HEK293T (cell line): ENCODE measurements at regions not wholly inside any gene's neighbourhood (a gene's known extent, or its start where the extent isn't known, plus 50 kb on each side); places are given as distances from the start of the nearest gene placed in this dataset.
"Not testable (repeated sequence)": the region's sequence is repeated elsewhere in the genome, so short reads cannot be mapped to it uniquely, and the experiment has no call there.

ENCODE experiments used
- CTCF ChIA-PET: fragments of 350-600 bp; formaldehyde crosslinking; extraction: SDS; loops from one replicate; lab custom pipeline; 2021; ENCODE audit warnings: antibody characterized with exemption, inconsistent platforms; lab: Yijun Ruan, JAX
- POLR2A ChIA-PET: fragments of 350-600 bp; formaldehyde crosslinking; extraction: SDS; loops from one replicate; lab custom pipeline; 2020; ENCODE audit warnings: antibody characterized with exemption, inconsistent platforms; lab: Yijun Ruan, JAX
- DNase-seq: peaks from one replicate; pipeline ENCODE4 v3.0.0; 2012; ENCODE audit warnings: mixed read lengths; ENCODE audit errors: extremely low spot score
- ARNT ChIP-seq: fragments of 450-650 bp; IDR thresholded peaks from 2 replicates; pipeline ENCODE4 v1.6.1; 2017; ENCODE audit warnings: mild to moderate bottlenecking
- BHLHE40 ChIP-seq: fragments of 450-650 bp; IDR thresholded peaks from 2 replicates; pipeline ENCODE4 v1.6.1; 2016; ENCODE audit warnings: mild to moderate bottlenecking, moderate library complexity, borderline replicate concordance
- CTBP1 ChIP-seq: fragments of 450-650 bp; IDR thresholded peaks from 2 replicates; pipeline ENCODE4 v1.6.1; 2016; ENCODE audit warnings: borderline replicate concordance
- ELF4 ChIP-seq: fragments of 450-650 bp; IDR thresholded peaks from 2 replicates; pipeline ENCODE4 v1.6.1; 2017; ENCODE audit warnings: antibody characterized with exemption
- FOXA1 ChIP-seq: fragments of 450-650 bp; IDR thresholded peaks from 2 replicates; pipeline ENCODE4 v1.6.1; 2016; ENCODE audit warnings: mild to moderate bottlenecking
- FOXK2 ChIP-seq: fragments of 450-650 bp; IDR thresholded peaks from 2 replicates; pipeline ENCODE4 v1.6.1; 2016; ENCODE audit warnings: mild to moderate bottlenecking
- FOXM1 ChIP-seq: fragments of 450-650 bp; IDR thresholded peaks from 2 replicates; pipeline ENCODE4 v1.6.1; 2017; ENCODE audit warnings: mild to moderate bottlenecking, borderline replicate concordance
- HDGF ChIP-seq: fragments of 450-650 bp; IDR thresholded peaks from 2 replicates; pipeline ENCODE4 v1.6.1; 2017; ENCODE audit warnings: antibody characterized with exemption, borderline replicate concordance
- L3MBTL2 ChIP-seq: fragments of 450-650 bp; conservative IDR thresholded peaks from 2 replicates; pipeline ENCODE4 v1.6.1; 2016; ENCODE audit warnings: mild to moderate bottlenecking
- LEF1 ChIP-seq: fragments of 450-650 bp; IDR thresholded peaks from 2 replicates; pipeline ENCODE4 v1.6.1; 2017; ENCODE audit warnings: mild to moderate bottlenecking, borderline replicate concordance
- NFRKB ChIP-seq: fragments of 450-650 bp; IDR thresholded peaks from 2 replicates; pipeline ENCODE4 v1.6.1; 2016; ENCODE audit warnings: mild to moderate bottlenecking, moderate library complexity
- SP1 ChIP-seq: fragments of 450-650 bp; IDR thresholded peaks from 2 replicates; pipeline ENCODE4 v1.6.1; 2017
- SUZ12 ChIP-seq: fragments of 450-650 bp; IDR thresholded peaks from 2 replicates; pipeline ENCODE4 v1.6.1; 2016; ENCODE audit warnings: mild to moderate bottlenecking
- TARDBP ChIP-seq: fragments of 450-650 bp; IDR thresholded peaks from 2 replicates; pipeline ENCODE4 v1.6.1; 2016
- ZNF384 ChIP-seq: fragments of 450-650 bp; IDR thresholded peaks from 2 replicates; pipeline ENCODE4 v1.6.1; 2016
- TF ChIP-seq, protein P1 (sequence below): fragments of 450-650 bp; IDR thresholded peaks from 2 replicates; pipeline ENCODE4 v1.6.1; 2016

DNA sequence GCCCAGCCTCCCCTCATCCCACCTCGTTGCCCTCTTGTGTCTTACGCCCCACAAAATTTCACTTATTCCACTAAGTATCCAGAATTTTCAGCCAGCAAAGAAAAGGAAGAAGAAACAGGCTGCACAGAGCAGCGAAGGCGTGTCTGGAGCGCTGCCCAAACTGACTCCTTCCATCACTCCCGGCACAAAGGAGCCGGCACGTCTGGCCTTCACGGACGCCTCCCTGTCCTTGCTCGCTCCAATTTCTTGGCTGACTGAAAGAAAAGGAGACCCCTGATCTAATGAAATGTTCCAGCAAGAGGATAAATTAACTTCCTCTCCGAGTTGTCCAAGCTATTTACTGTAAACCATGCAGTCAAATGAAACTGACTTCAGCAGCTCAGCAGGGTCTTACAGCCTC is 152.3 kb upstream of the CDH4 start:
- ChIA-PET POLR2A (no interaction called here), CTCF (no interaction called here)
- no peak for DNase-seq
- TF ChIP-seq FOXK2 (no peak), LEF1 (no peak), HDGF (no peak), FOXM1 (no peak), SP1 (no peak), TARDBP (no peak), ARNT (no peak), ELF4 (no peak), BHLHE40 (no peak), SUZ12 (no peak), FOXA1 (no peak), NFRKB (no peak), L3MBTL2 (no peak), CTBP1 (no peak), ZNF384 (no peak)
- TF ChIP-seq, protein P1, sequence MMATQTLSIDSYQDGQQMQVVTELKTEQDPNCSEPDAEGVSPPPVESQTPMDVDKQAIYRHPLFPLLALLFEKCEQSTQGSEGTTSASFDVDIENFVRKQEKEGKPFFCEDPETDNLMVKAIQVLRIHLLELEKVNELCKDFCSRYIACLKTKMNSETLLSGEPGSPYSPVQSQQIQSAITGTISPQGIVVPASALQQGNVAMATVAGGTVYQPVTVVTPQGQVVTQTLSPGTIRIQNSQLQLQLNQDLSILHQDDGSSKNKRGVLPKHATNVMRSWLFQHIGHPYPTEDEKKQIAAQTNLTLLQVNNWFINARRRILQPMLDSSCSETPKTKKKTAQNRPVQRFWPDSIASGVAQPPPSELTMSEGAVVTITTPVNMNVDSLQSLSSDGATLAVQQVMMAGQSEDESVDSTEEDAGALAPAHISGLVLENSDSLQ, result no peak

DNA sequence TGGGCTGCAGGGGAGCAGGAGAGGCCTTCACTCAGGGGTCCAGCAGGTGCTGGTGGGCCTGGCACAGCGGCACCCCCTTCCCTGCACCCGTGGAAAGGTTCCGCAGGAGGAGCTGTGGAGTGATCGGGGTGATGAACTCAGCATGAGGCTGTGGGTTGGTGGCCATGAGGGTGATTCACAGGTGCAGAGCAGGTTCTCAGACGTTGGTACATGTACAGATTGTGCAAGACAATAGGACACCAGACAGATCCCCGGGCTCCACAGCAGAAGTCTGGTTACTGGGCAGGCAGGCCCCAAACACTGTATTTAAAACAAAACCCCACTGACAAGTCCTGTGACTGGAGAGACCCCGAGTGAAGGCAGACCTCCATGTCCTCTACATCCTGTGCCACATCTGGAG is 151.6 kb upstream of the CDH4 start:
- POLR2A ChIA-PET, result no interaction called here
- no peak for DNase-seq
- TF ChIP-seq ARNT (no peak), FOXA1 (no peak), SUZ12 (no peak), CTBP1 (no peak), SP1 (no peak), TARDBP (no peak), ZNF384 (no peak), BHLHE40 (no peak), HDGF (no peak), ELF4 (no peak), L3MBTL2 (no peak), FOXK2 (no peak)
- TF ChIP-seq, protein P1, result no peak
- CTCF ChIA-PET, result no interaction called here

DNA sequence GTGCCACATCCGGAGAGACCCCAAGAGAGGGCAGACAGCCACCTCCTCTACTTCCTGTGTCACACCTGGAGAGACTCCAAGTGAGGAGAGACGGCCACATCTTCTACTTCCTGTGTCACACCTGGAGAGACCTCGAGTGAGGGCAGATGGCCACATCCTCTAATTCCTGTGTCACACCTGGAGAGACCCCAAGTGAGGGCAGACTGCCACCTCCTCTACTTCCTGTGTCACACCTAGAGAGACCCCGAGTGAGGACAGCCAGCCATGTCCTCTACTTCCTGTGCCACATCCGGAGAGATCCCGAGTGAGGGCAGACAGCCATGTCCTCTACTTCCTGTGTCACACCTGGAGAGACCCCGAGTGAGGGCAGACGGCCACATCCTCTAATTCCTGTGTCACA is 150.7 kb upstream of the CDH4 start:
- CTCF ChIA-PET, POLR2A ChIA-PET: not testable (repeated sequence)

DNA sequence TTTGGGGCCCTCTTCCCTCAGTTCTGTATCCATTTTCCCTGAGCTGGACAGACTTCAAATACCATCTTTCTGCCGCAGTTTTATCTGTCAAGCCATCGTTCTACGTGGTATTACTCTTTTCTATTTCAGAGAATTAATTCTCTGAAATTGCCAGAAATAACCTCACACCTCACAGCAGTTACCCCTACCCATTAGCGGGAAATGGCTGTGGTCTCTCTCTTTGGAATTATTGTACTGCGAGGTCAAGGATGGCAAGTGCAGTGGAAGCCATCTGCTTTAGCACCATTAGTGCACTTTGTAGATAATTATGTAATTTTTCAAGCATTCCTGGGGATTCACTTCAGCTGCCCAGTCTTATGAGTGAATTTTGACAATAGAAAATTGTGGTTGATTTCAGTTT is 147.8 kb upstream of the CDH4 start:
- ChIA-PET POLR2A (no interaction called here), CTCF (no interaction called here)
- TF ChIP-seq FOXA1 (no peak), ELF4 (no peak), FOXK2 (no peak), LEF1 (no peak), SUZ12 (no peak), FOXM1 (no peak), NFRKB (no peak), HDGF (no peak), BHLHE40 (no peak), SP1 (no peak)
- no peak for DNase-seq

More for the DNA sequence above, 150.7 kb upstream of the CDH4 start:
- DNase-seq, result not testable (repeated sequence)

DNA sequence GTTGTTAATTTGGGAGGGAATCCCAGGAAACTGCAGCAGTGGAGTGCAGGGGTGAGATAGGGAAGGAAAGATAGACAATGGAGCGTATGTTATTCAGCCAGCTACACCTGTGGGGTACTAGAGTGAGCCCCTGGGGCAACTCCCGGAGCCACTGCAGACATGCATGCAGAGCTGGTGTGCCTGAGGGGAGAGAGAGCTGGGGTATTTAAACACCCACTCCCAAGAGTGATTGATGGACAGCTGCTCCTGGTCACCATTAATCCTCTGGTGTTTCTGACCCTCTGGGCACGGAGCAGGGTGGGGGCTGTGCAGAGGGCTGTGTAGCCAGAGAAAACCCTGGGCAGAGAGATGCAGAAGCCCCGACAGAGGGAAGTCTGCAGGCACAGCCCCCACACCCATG is 146.7 kb upstream of the CDH4 start:
- POLR2A ChIA-PET, result no interaction called here
- CTCF ChIA-PET, result interaction anchor here (0.6 kb wide), 1 partner anchor 1157 kb away, joined by 6 read pairs; no protein-coding TSS in a partner anchor
- no peak for DNase-seq
- TF ChIP-seq LEF1 (no peak), SUZ12 (no peak), SP1 (no peak), NFRKB (no peak), BHLHE40 (no peak), FOXK2 (no peak), ZNF384 (no peak), ARNT (no peak), ELF4 (no peak), HDGF (no peak), FOXA1 (no peak), CTBP1 (no peak), TARDBP (no peak)
- TF ChIP-seq, protein P1, result no peak

DNA sequence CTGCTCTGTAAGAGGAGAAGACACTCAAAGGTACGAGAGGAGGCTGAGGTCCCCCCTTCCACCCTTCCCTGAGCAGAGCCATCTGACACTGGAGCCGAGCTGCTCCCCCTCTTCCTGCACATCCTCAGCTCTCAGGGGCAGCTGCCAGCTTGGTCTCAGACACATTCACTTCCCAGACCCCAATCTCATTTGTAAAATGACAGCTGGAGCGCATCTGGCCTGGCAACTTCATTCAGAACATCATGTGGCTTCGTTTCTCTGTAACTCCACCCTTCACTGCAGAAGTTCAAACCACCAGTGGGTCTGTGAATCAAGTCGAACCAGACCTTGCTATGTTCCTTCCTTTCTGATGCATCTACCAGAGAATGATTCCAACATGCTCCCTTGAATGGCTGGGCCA is 145.6 kb upstream of the CDH4 start:
- CTCF ChIA-PET, result no interaction called here
- POLR2A ChIA-PET, result no interaction called here
- no peak for DNase-seq
- TF ChIP-seq L3MBTL2 (no peak), SP1 (no peak), ARNT (no peak), LEF1 (no peak), ZNF384 (no peak), ELF4 (no peak), HDGF (no peak)
- TF ChIP-seq, protein P1, result no peak
